ENCODE measurements at regions not wholly inside any gene's neighbourhood (a gene's known extent, or its start where the extent isn't known, plus 50 kb on each side); places are given as distances from the start of the nearest gene placed in this dataset.

DNA sequence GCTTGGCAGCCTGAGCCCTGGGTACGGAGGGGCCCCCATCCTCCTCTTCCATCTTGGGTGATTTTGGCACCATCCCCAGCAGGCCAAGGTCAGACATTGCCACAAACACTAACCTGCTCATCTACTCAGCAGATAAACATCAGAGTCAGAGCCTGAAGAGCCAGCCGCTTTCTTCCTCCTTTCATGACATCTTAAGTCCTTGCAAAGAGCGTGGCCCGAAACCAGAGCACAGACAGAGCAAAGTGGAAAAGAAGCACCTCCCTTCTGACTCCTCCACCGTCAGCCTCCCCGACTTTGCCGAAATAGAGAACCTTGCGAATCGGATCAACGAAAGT is 60.4 kb upstream of the RPH3AL start:
- TF ChIP-seq PRRX2 (CRISPR knock-in tag; IDR thresholded peaks at IDR 0.05) (no peak), NR2C2 (CRISPR knock-in tag; IDR thresholded peaks at IDR 0.05) (no peak), SP1 (CRISPR knock-in tag; conservative IDR thresholded peaks at IDR 0.05) (no peak), ETV6 (CRISPR knock-in tag; IDR thresholded peaks at IDR 0.05) (no peak), JUN (CRISPR knock-in tag; IDR thresholded peaks at IDR 0.05) (no peak), ZNF317 (CRISPR knock-in tag; IDR thresholded peaks at IDR 0.05; ENCODE audit: borderline replicate concordance, low read depth) (no peak)
- TF ChIP-seq, protein P1, sequence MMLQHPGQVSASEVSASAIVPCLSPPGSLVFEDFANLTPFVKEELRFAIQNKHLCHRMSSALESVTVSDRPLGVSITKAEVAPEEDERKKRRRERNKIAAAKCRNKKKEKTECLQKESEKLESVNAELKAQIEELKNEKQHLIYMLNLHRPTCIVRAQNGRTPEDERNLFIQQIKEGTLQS (CRISPR knock-in tag; conservative IDR thresholded peaks at IDR 0.05): no peak
- TF ChIP-seq, protein P2, sequence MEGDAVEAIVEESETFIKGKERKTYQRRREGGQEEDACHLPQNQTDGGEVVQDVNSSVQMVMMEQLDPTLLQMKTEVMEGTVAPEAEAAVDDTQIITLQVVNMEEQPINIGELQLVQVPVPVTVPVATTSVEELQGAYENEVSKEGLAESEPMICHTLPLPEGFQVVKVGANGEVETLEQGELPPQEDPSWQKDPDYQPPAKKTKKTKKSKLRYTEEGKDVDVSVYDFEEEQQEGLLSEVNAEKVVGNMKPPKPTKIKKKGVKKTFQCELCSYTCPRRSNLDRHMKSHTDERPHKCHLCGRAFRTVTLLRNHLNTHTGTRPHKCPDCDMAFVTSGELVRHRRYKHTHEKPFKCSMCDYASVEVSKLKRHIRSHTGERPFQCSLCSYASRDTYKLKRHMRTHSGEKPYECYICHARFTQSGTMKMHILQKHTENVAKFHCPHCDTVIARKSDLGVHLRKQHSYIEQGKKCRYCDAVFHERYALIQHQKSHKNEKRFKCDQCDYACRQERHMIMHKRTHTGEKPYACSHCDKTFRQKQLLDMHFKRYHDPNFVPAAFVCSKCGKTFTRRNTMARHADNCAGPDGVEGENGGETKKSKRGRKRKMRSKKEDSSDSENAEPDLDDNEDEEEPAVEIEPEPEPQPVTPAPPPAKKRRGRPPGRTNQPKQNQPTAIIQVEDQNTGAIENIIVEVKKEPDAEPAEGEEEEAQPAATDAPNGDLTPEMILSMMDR (IDR thresholded peaks at IDR 0.05): no peak
- TF ChIP-seq, protein P3, sequence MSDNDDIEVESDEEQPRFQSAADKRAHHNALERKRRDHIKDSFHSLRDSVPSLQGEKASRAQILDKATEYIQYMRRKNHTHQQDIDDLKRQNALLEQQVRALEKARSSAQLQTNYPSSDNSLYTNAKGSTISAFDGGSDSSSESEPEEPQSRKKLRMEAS (CRISPR knock-in tag; IDR thresholded peaks at IDR 0.05): no peak
- TF ChIP-seq, protein P4, sequence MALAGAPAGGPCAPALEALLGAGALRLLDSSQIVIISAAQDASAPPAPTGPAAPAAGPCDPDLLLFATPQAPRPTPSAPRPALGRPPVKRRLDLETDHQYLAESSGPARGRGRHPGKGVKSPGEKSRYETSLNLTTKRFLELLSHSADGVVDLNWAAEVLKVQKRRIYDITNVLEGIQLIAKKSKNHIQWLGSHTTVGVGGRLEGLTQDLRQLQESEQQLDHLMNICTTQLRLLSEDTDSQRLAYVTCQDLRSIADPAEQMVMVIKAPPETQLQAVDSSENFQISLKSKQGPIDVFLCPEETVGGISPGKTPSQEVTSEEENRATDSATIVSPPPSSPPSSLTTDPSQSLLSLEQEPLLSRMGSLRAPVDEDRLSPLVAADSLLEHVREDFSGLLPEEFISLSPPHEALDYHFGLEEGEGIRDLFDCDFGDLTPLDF (CRISPR knock-in tag; IDR thresholded peaks at IDR 0.05): no peak
- TF ChIP-seq, protein P5, sequence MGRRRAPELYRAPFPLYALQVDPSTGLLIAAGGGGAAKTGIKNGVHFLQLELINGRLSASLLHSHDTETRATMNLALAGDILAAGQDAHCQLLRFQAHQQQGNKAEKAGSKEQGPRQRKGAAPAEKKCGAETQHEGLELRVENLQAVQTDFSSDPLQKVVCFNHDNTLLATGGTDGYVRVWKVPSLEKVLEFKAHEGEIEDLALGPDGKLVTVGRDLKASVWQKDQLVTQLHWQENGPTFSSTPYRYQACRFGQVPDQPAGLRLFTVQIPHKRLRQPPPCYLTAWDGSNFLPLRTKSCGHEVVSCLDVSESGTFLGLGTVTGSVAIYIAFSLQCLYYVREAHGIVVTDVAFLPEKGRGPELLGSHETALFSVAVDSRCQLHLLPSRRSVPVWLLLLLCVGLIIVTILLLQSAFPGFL (CRISPR knock-in tag; IDR thresholded peaks at IDR 0.05; ENCODE audit: borderline replicate concordance): no peak
